Cardiac fibroblast (primary cell): ENCODE measurements at regions not wholly inside any gene's neighbourhood (a gene's known extent, or its start where the extent isn't known, plus 50 kb on each side); places are given as distances from the start of the nearest gene placed in this dataset.

ENCODE experiments used
- DNase-seq, 2 donors: peaks; one replicate each; pipeline versions ENCODE4 v3.0.0 to v3.0.0-alpha.2; 2010; ENCODE audit warnings: low read depth in 2 of 2
- H3K4me3 ChIP-seq, 2 donors: replicated peaks in 1 of 2; 1 replicate in 1 of 2; 2 replicates in 1 of 2; pipeline ENCODE4 v1.5.1; 2011; ENCODE audit warnings: low read depth in 2 of 2, low read length in 2 of 2, mild to moderate bottlenecking in 2 of 2, moderate library complexity in 1 of 2
- TF ChIP-seq, protein P1 (sequence below): IDR thresholded peaks from one replicate; pipeline ENCODE4 v1.5.1; 2011; ENCODE audit warnings: low read depth, mild to moderate bottlenecking, low read length, inconsistent platforms

- DNase-seq, result no peak
- TF ChIP-seq, protein P1, sequence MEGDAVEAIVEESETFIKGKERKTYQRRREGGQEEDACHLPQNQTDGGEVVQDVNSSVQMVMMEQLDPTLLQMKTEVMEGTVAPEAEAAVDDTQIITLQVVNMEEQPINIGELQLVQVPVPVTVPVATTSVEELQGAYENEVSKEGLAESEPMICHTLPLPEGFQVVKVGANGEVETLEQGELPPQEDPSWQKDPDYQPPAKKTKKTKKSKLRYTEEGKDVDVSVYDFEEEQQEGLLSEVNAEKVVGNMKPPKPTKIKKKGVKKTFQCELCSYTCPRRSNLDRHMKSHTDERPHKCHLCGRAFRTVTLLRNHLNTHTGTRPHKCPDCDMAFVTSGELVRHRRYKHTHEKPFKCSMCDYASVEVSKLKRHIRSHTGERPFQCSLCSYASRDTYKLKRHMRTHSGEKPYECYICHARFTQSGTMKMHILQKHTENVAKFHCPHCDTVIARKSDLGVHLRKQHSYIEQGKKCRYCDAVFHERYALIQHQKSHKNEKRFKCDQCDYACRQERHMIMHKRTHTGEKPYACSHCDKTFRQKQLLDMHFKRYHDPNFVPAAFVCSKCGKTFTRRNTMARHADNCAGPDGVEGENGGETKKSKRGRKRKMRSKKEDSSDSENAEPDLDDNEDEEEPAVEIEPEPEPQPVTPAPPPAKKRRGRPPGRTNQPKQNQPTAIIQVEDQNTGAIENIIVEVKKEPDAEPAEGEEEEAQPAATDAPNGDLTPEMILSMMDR, result no peak
- H3K4me3 ChIP-seq, result no peak overlapping the region
Observed at GRCh38 chr6:203661-204060, 88.6 kb upstream of the DUSP22 start.

DNA sequence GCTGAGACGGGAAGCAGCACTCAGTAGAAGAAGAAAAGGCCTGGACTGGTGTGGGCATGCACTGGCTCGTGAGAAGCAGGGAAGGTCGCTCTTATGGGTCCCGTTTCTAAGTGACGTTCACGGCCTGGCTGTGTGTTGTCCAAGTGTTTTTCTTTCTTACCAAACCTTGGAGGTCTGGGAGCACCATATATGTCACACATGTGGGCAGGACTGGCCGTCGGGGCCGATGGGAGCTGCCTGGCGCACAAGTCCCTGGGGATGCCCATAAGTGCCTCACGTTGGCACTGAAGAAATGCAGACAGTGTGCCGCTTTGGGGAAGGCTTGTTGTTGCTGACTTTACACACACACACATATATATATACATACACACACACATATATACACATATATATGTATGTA is 86.0 kb upstream of the DUSP22 start:
- no peak overlapping the region for H3K4me3 ChIP-seq
- TF ChIP-seq, protein P1, result no peak
- no peak for DNase-seq

DNA sequence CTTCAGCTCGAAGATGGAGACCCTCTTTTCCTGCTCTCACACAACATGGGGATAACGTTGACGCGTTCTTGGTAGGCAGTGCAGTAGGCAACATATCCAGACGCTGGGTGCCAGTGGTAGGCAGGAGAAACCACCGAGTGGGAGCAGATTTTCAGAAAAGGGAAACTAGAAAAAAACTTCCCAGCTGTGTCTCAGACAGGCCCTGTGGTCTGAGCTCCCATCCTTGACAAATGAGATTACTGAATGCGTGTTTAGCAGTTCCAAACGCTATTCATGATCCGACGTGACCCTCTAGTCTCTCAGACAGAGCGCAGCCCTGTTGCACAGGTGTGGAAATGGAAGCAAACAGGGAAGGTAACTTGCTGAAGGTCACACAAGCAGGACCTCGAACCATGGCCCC is 83.9 kb upstream of the DUSP22 start:
- no peak for DNase-seq
- TF ChIP-seq, protein P1, result no peak
- H3K4me3 ChIP-seq, result no peak overlapping the region

DNA sequence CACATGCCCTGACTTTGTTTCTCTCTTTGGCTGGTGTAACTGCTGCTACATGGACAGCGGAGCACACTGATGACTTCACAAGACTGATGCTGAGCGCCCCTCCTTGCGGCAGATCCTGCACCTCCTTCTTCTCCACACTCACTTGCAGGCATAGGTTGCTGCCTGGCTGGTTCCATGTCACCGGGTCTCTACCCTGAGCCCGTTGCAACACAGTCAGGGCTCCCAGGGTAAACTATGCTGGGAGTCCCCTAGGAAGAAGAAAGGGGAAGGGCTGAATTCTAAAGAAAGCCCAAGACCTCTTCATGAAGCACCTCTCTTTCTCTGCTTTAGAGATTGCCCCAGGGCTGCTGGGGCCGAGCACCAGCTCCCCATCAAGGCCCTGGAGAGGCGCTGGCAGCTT is 83.3 kb upstream of the DUSP22 start:
- no peak for DNase-seq
- no peak overlapping the region for H3K4me3 ChIP-seq
- TF ChIP-seq, protein P1, result no peak

DNA sequence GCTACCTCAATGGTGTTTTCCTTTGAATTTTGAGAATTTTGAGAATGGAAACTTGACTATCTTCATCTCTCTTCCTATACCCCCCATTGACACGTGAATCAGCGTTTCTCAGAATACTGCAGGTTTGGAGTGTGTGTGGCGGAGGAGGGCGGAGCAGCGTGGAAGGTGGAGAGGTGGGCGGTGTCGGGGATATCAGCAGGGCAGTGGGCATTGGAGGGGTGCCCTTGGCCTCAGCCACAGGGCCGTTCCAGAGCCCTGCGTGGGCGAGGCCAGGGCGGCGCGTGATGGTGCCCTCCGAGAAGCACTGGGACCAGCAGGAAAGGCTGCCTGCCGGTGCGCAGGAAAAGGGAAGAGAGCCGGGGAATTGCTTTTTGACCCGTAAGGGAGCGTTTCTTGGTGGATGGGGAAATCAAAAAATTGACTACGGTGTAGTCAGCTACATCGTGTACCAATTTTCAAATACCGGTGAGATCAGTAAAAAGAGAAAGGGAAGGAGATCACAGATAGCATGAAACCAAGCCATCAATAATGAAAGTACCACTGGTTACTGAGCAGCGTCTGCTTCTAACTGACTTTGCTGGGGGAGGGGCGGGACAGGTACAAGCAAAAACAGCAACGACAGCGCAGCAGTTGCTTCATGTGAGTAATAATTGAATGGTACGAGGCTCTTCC is 82.7 kb upstream of the DUSP22 start:
- H3K4me3 ChIP-seq, result no peak overlapping the region
- DNase-seq, result no peak
- TF ChIP-seq, protein P1, result no peak

- DNase-seq, result no peak
- no peak overlapping the region for H3K4me3 ChIP-seq
- TF ChIP-seq, protein P1, result no peak
Observed at GRCh38 chr6:210104-210456, 82.2 kb upstream of the DUSP22 start.

- DNase-seq, result no peak
- TF ChIP-seq, protein P1, result no peak
- no peak overlapping the region for H3K4me3 ChIP-seq
Observed at GRCh38 chr6:210778-211374, 81.4 kb upstream of the DUSP22 start.
